Vagina (tissue), 2 donors: ENCODE measurements at regions not wholly inside any gene's neighbourhood (a gene's known extent, or its start where the extent isn't known, plus 50 kb on each side); places are given as distances from the start of the nearest gene placed in this dataset.
"Not testable (repeated sequence)": the region's sequence is repeated elsewhere in the genome, so short reads cannot be mapped to it uniquely, and the experiment has no call there.

Experiments used
- DNase-seq, 2 donors: peaks; one replicate each; pipeline ENCODE4 v3.0.0-alpha.2; 2017; ENCODE audit errors: extremely low spot score in 2 of 2
- H3K27ac ChIP-seq: fragments of 200-600 bp; sonication (generic); one replicate; pipeline ENCODE4 v1.5.1; 2019
- H3K27me3 ChIP-seq: fragments of 200-600 bp; sonication (generic); one replicate; pipeline ENCODE4 v1.5.1; 2019
- H3K36me3 ChIP-seq, 2 donors: fragments of 200-600 bp; sonication (generic); one replicate each; pipeline ENCODE4 v1.5.1; 2017 to 2019
- H3K4me1 ChIP-seq: fragments of 200-600 bp; sonication (generic); one replicate; pipeline ENCODE4 v1.5.1; 2019
- H3K4me3 ChIP-seq, 2 donors: fragments of 200-600 bp; sonication (generic); 1 replicate in 1 of 2; 2 replicates in 1 of 2; pipeline ENCODE4 v1.5.1; 2016 to 2019
- H3K9me3 ChIP-seq: fragments of 200-600 bp; sonication (generic); one replicate; pipeline ENCODE4 v1.5.1; 2019
- POLR2A ChIP-seq, 2 donors: fragments of 450-650 bp; IDR thresholded peaks; one replicate each; pipeline ENCODE4 v1.6.1; 2017; ENCODE audit warnings: antibody characterized with exemption in 2 of 2, mild to moderate bottlenecking in 2 of 2, moderate library complexity in 2 of 2
- POLR2AphosphoS5 ChIP-seq, 2 donors: sonication (generic); formaldehyde crosslinking; IDR thresholded peaks; one replicate each; pipeline ENCODE4 v1.9.0; 2017; ENCODE audit warnings: antibody characterized with exemption in 2 of 2, mild to moderate bottlenecking in 2 of 2, low read depth in 1 of 2; ENCODE audit not compliant: insufficient read depth in 1 of 2
- intact Hi-C: fragments of 100-400 bp; cut with DNase I; formaldehyde crosslinking; loops from one replicate; pipeline ENCODE4 v1.15.1; 2023
- TF ChIP-seq, protein P1 (sequence below), 3 experiments: fragments of 450-650 bp in 2 of 3; fragments of 200-600 bp in 1 of 3; sonication (generic) in 1 of 3; IDR thresholded peaks; one replicate each; pipeline ENCODE4 v1.5.1; 2017 to 2019; ENCODE audit warnings: antibody characterized with exemption in 3 of 3, mild to moderate bottlenecking in 2 of 3, moderate library complexity in 2 of 3

DNA sequence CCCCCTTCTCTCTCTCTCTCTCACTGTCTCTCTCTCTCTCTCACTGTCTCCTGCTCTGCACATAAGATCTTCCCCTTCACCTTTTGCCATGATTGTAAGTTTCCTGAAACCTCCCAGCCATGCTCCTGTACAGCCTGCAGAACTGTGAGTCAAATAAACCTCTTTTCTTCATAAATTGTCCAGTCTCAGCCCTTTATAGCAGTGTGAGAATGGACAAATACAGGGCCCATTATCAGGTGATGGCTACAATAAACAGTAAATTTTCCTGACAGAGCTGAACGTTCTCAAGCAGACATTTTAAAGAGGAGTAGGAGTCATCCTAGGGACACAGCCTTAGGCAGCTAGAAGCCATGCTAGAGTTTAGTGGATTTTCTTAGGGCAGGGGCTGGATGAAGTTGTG lies 1679.7 kb upstream of the B3GALT2 start:
- Histone ChIP-seq H3K27ac (no peak overlapping the region), H3K4me3 (no peak overlapping the region), H3K9me3 (no peaks in the 10 kb centered on the region), H3K36me3 (no peaks in the 10 kb centered on the region), H3K4me1 (no peaks in the 10 kb centered on the region), H3K27me3 (no peaks in the 10 kb centered on the region)
- TF ChIP-seq POLR2AphosphoS5 (IDR thresholded peaks at IDR 0.05; ENCODE audit: insufficient read depth in 1 of 2, low read depth in 1 of 2) (no peak), POLR2A (IDR thresholded peaks at IDR 0.05) (no peak)
- TF ChIP-seq, protein P1, sequence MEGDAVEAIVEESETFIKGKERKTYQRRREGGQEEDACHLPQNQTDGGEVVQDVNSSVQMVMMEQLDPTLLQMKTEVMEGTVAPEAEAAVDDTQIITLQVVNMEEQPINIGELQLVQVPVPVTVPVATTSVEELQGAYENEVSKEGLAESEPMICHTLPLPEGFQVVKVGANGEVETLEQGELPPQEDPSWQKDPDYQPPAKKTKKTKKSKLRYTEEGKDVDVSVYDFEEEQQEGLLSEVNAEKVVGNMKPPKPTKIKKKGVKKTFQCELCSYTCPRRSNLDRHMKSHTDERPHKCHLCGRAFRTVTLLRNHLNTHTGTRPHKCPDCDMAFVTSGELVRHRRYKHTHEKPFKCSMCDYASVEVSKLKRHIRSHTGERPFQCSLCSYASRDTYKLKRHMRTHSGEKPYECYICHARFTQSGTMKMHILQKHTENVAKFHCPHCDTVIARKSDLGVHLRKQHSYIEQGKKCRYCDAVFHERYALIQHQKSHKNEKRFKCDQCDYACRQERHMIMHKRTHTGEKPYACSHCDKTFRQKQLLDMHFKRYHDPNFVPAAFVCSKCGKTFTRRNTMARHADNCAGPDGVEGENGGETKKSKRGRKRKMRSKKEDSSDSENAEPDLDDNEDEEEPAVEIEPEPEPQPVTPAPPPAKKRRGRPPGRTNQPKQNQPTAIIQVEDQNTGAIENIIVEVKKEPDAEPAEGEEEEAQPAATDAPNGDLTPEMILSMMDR (IDR thresholded peaks at IDR 0.05): no peak
- intact Hi-C loops: no loop called here
- DNase-seq: no peak

DNA sequence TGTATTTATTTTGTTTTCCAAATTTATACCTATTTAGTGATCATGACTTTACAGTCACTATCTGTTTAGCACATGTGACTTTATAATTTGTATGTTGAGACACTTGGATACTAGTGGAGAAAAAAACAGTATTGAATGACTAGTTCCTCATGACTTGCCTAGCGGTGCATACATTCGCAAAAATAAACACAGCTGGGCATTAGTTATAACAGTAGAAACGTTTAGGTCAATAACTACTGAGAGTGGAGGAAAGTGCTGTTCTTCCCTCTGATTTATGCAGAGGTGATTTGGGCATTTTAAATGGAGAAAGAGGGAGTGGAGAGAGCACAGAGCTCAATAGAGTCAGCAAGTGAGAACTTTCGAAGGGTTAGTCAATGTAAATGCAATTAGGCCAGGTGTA lies 1679.0 kb upstream of the B3GALT2 start:
- Histone ChIP-seq H3K4me1 (no peaks in the 10 kb centered on the region), H3K27ac (no peak overlapping the region), H3K36me3 (no peaks in the 10 kb centered on the region), H3K27me3 (no peaks in the 10 kb centered on the region), H3K4me3 (no peak overlapping the region), H3K9me3 (no peaks in the 10 kb centered on the region)
- no peak for TF ChIP-seq POLR2A (IDR thresholded peaks at IDR 0.05)
- TF ChIP-seq, protein P1 (IDR thresholded peaks at IDR 0.05): no peak
- intact Hi-C loops: no loop called here
- DNase-seq: no peak

DNA sequence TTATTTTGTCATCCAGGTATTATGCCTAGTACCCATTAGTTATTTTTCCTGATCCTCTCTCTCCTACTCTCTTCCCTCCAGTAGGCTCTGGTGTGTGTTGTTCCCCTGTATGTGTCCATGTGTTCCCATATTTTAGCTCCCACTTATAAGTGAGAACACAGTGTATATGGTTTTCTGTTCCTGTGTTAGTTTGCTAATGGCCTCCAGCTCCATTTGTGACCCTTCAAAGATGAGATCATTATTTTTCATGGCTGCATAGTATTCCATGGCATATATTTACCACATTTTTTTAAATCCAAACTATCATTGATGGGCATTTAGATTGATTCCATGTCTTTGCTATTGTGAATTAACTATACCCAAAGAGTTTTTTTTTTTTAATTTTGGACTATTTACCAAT lies 1675.7 kb upstream of the B3GALT2 start:
- H3K36me3 ChIP-seq: no peaks in the 10 kb centered on the region
- no peak overlapping the region for H3K4me3 ChIP-seq
- intact Hi-C loops: no loop called here
- H3K9me3 ChIP-seq: no peaks in the 10 kb centered on the region
- no peaks in the 10 kb centered on the region for H3K27me3 ChIP-seq
- TF ChIP-seq POLR2A (IDR thresholded peaks at IDR 0.05) (no peak), POLR2AphosphoS5 (IDR thresholded peaks at IDR 0.05; ENCODE audit: insufficient read depth in 1 of 2, low read depth in 1 of 2) (no peak)
- TF ChIP-seq, protein P1 (IDR thresholded peaks at IDR 0.05): no peak
- no peak for DNase-seq
- H3K4me1 ChIP-seq: no peaks in the 10 kb centered on the region
- no peak overlapping the region for H3K27ac ChIP-seq

DNA sequence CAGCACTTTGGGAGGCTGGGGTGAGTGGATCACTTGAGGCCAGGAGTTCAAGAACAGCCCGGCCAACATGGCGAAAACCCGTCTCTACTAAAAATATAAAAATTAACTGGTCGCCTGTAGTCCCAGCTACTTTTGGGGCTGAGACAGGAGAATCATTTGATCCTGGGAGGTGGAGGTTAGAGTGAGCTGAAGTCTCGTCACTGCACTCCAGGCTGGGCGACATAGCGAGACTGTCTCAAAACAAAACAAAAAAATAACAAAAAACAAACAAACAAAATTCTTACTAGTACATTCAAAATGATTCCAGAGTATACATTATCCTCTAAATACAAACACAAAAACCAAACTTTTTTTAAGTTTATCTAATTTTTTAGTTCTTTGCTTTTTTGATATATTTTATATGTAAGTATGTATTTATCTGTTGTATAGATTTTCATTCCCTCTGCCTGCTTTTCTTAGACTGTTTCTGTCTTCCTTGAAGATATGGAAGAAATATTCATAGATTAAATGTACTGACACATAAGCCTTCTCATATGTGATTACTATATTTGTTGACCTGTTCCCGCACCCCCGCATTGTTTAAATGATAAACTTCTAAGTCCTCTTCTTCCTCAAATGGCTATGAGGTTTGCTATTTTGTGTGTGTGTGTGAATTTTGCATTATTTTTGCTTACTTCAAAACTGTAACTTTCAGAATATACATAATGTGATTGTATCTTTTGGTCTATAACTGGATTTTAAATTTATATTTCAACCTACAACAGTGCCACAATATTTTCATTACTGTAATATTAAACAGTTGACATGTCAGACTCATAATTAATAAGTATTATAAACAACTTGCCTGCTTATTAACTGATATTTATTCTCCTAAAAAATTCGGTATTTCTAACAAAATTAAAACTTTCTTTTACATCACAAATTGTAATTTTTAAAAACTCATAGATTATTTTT lies 1674.1 kb upstream of the B3GALT2 start:
- Histone ChIP-seq H3K4me3 (no peak overlapping the region), H3K4me1 (no peaks in the 10 kb centered on the region), H3K27me3 (no peaks in the 10 kb centered on the region), H3K36me3 (no peaks in the 10 kb centered on the region), H3K27ac (no peak overlapping the region), H3K9me3 (no peaks in the 10 kb centered on the region)
- no peak for DNase-seq
- TF ChIP-seq POLR2AphosphoS5 (IDR thresholded peaks at IDR 0.05; ENCODE audit: insufficient read depth in 1 of 2, low read depth in 1 of 2): no peak
- TF ChIP-seq POLR2A (IDR thresholded peaks at IDR 0.05): no peak
- TF ChIP-seq, protein P1 (IDR thresholded peaks at IDR 0.05): no peak
- intact Hi-C loops: no loop called here

DNA sequence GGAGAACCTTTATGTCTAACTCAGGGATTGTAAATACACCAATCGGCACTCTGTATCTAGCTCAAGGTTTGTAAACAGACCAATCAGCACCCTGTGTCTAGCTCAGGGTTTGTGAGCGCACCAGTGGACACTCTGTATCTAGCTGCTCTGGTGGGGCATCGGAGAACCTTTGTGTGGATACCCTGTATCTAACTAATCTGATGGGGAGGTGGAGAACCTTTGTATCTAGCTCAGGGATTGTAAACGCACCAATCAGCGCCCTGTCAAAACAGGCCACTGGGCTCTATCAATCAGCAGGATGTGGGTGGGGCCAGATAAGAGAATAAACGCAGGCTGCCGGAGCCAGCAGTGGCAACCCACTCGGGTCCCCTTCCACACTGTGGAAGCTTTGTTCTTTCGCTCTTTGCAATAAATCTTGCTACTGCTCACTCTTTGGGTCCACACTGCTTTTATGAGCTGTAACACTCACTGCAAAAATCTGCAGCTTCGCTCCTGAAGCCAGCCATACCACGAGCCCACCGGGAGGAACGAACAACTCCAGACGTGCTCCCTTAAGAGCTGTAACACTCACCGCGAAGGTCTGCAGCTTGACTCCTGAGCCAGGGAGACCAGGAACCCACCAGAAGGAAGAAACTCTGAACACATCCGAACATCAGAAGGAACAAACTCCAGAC lies 1673.2 kb upstream of the B3GALT2 start:
- H3K4me3 ChIP-seq, H3K4me1 ChIP-seq, intact Hi-C loops, H3K9me3 ChIP-seq, H3K27ac ChIP-seq, DNase-seq, H3K36me3 ChIP-seq, H3K27me3 ChIP-seq: not testable (repeated sequence)

DNA sequence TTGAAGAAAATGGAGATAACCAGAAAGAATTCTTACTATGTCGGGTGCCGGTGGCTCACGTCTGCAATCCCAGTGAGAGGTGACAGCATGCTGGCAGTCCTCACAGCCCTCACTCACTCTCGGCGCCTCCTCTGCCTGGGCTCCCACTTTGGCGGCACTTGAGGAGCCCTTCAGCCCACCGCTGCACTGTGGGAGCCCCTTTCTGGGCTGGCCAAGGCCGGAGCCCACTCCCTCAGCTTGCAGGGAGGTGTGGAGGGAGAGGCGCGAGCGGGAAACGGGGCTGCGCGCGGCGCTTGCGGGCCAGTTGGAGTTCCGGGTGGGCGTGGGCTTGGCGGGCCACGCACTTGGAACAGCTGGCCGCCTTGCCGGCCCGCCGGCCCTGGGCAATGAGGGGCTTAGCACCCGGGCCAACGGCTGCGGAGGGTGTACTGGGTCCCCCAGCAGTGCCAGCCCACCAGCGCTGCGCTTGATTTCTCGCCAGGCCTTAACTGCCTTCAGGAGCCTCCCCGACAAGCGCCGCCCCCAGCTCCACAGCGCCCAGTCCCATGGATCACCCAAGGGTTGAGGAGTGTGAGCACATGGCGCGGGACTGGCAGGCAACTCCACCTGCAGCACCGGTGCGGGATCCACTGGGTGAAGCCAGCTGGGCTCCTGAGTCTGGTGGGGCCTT lies 1672.5 kb upstream of the B3GALT2 start:
- intact Hi-C loops, DNase-seq: not testable (repeated sequence)

More for the DNA sequence above, 1672.5 kb upstream of the B3GALT2 start:
- not testable (repeated sequence) for H3K36me3 ChIP-seq, H3K4me3 ChIP-seq, H3K9me3 ChIP-seq, H3K27me3 ChIP-seq, H3K27ac ChIP-seq, H3K4me1 ChIP-seq
